A673 (cell line): ENCODE measurements at regions not wholly inside any gene's neighbourhood (a gene's known extent, or its start where the extent isn't known, plus 50 kb on each side); places are given as distances from the start of the nearest gene placed in this dataset.

Experiments used
- CTCF ChIP-seq: fragments of 300-800, 200-600 bp; sonication (generic); conservative IDR thresholded peaks from 2 replicates; pipeline ENCODE4 v1.5.1; 2017; ENCODE audit warnings: low read depth, mild to moderate bottlenecking, antibody characterized with exemption, low read length, moderate library complexity, mixed read lengths
- EZH2 ChIP-seq: fragments of 200-600 bp; sonication (generic); IDR thresholded peaks from 2 replicates; pipeline ENCODE4 v1.6.1; 2017; ENCODE audit warnings: borderline replicate concordance, low read depth, mild to moderate bottlenecking, mixed read lengths, antibody characterized with exemption, low read length; ENCODE audit not compliant: poor library complexity, severe bottlenecking

- TF ChIP-seq CTCF (no peak), EZH2 (no peak)
Observed at GRCh38 chr17:77635176-77635575, 323.3 kb upstream of the TNRC6C start.
